H1 (cell line): ENCODE measurements at regions not wholly inside any gene's neighbourhood (a gene's known extent, or its start where the extent isn't known, plus 50 kb on each side); places are given as distances from the start of the nearest gene placed in this dataset.

ENCODE experiments used
- CTCF ChIA-PET: fragments of 300-600 bp; sonication (Branson Sonifier 250); formaldehyde crosslinking; loops from one replicate; lab custom pipeline; 2021; ENCODE audit not compliant: partially characterized antibody; lab: Charles Lee
- POLR2A ChIA-PET: fragments of 300-600 bp; sonication (Branson Sonifier 250); formaldehyde crosslinking; loops from one replicate; lab custom pipeline; 2021; ENCODE audit warnings: inconsistent platforms; ENCODE audit not compliant: partially characterized antibody; lab: Charles Lee
- DNase-seq, 2 experiments: peaks; one replicate each; pipeline versions ENCODE4 v3.0.0 to v3.0.0-alpha.2; 2010 to 2022; ENCODE audit warnings: low spot score in 2 of 2, low read depth in 1 of 2, mixed read lengths in 1 of 2
- FAIRE-seq: peaks from 2 replicates; lab custom pipeline; 2011; peaks lifted over from hg19 to GRCh38; lab: Jason Lieb, UNC
- H2AFZ ChIP-seq: 2 replicates; pipeline ENCODE4 v1.8.1; 2012; ENCODE audit warnings: low read length, inconsistent platforms
- H2AK5ac ChIP-seq: 2 replicates; pipeline ENCODE4 v1.6.1; 2013; ENCODE audit warnings: low read depth, low read length
- H2BK120ac ChIP-seq: replicated peaks from 2 replicates; pipeline ENCODE3; 2013; ENCODE audit warnings: low read depth, low read length, inconsistent platforms
- H2BK12ac ChIP-seq: 2 replicates; pipeline ENCODE4 v1.6.1; 2013; ENCODE audit warnings: low read depth, low read length
- H2BK15ac ChIP-seq: 2 replicates; pipeline ENCODE4 v1.6.1; 2013; ENCODE audit warnings: low read length
- H2BK20ac ChIP-seq: 2 replicates; pipeline ENCODE4 v1.6.1; 2013; ENCODE audit warnings: low read length
- H2BK5ac ChIP-seq: 2 replicates; pipeline ENCODE4 v1.6.1; 2013; ENCODE audit warnings: low read depth, low read length
- H3K14ac ChIP-seq: 2 replicates; pipeline ENCODE4 v1.6.1; 2013; ENCODE audit warnings: inconsistent platforms; ENCODE audit not compliant: insufficient read length
- H3K18ac ChIP-seq: 2 replicates; pipeline ENCODE4 v1.6.1; 2013; ENCODE audit warnings: low read length; ENCODE audit errors: extremely low read depth
- H3K23ac ChIP-seq: 2 replicates; pipeline ENCODE4 v1.6.1; 2013; ENCODE audit warnings: inconsistent platforms; ENCODE audit not compliant: insufficient read length
- H3K23me2 ChIP-seq: 2 replicates; pipeline ENCODE4 v1.6.1; 2013; ENCODE audit warnings: low read depth, low read length
- H3K27ac ChIP-seq: 2 replicates; pipeline ENCODE4 v1.6.1; 2011; ENCODE audit warnings: low read depth, low read length, inconsistent platforms
- H3K27me3 ChIP-seq, 4 experiments: replicated peaks in 1 of 4; 1 replicate in 1 of 4; 2 replicates in 3 of 4; pipeline versions ENCODE4 v1.6.1 to v1.8.1; 2011 to 2013; ENCODE audit warnings: low read length in 3 of 4, mild to moderate bottlenecking in 3 of 4, inconsistent platforms in 2 of 4, mixed read lengths in 2 of 4, moderate library complexity in 1 of 4; ENCODE audit not compliant: control insufficient read depth in 3 of 4, insufficient read depth in 3 of 4; ENCODE audit errors: extremely low read depth in 1 of 4
- H3K36me3 ChIP-seq, 4 experiments: 2 replicates each; pipeline versions ENCODE4 v1.6.1 to v1.8.1; 2011 to 2013; ENCODE audit warnings: mild to moderate bottlenecking in 4 of 4, low read length in 3 of 4, moderate library complexity in 2 of 4, control low read depth in 1 of 4, inconsistent platforms in 1 of 4; ENCODE audit not compliant: insufficient read depth in 4 of 4, control insufficient read depth in 2 of 4
- H3K4ac ChIP-seq: replicated peaks from 2 replicates; pipeline ENCODE3; 2013; ENCODE audit warnings: low read length, low read depth, mixed read lengths, inconsistent platforms; ENCODE audit not compliant: insufficient read length
- H3K4me1 ChIP-seq, 4 experiments: replicated peaks in 1 of 4; 1 replicate in 1 of 4; 2 replicates in 3 of 4; pipeline versions ENCODE4 v1.6.1 to v1.8.1; 2011 to 2013; ENCODE audit warnings: low read length in 3 of 4, inconsistent platforms in 2 of 4, mixed read lengths in 1 of 4; ENCODE audit not compliant: insufficient read depth in 4 of 4, control insufficient read depth in 3 of 4
- H3K4me2 ChIP-seq, 2 experiments: 2 replicates each; pipeline versions ENCODE4 v1.6.1 to v1.8.1; 2011 to 2013; ENCODE audit warnings: low read depth in 2 of 2, low read length in 2 of 2, control low read depth in 1 of 2, inconsistent platforms in 1 of 2, mild to moderate bottlenecking in 1 of 2; ENCODE audit not compliant: insufficient read depth in 1 of 2
- H3K4me3 ChIP-seq, 4 experiments: fragments of 200-600, 300-600 bp in 1 of 4; sonication (generic), shearing (Covaris generic), sonication (Bioruptor Twin) in 1 of 4; 2 replicates each; pipeline versions ENCODE4 v1.5.1 to v1.8.1; 2011 to 2016; ENCODE audit warnings: low read length in 4 of 4, low read depth in 3 of 4, control low read depth in 2 of 4, inconsistent platforms in 2 of 4, mild to moderate bottlenecking in 2 of 4, mixed read lengths in 1 of 4, moderate library complexity in 1 of 4; ENCODE audit not compliant: insufficient read depth in 2 of 4; ENCODE audit errors: extremely low read depth in 1 of 4
- H3K56ac ChIP-seq: replicated peaks from 2 replicates; pipeline ENCODE3; 2013; ENCODE audit warnings: low read depth, mild to moderate bottlenecking, mixed read lengths, low read length, inconsistent platforms; ENCODE audit not compliant: insufficient read length
- H3K79me1 ChIP-seq: 2 replicates; pipeline ENCODE4 v1.6.1; 2013; ENCODE audit warnings: low read depth, low read length, control low read depth
- H3K79me2 ChIP-seq, 2 experiments: 2 replicates each; pipeline versions ENCODE4 v1.6.1 to v1.8.1; 2012 to 2013; ENCODE audit warnings: low read length in 2 of 2, mild to moderate bottlenecking in 2 of 2, inconsistent platforms in 1 of 2; ENCODE audit not compliant: insufficient read depth in 2 of 2, control insufficient read depth in 1 of 2
- H3K9ac ChIP-seq, 4 experiments: replicated peaks in 1 of 4; 1 replicate in 1 of 4; 2 replicates in 3 of 4; pipeline versions ENCODE4 v1.6.1 to v1.8.1; 2011 to 2013; ENCODE audit warnings: low read depth in 3 of 4, low read length in 3 of 4, control low read depth in 2 of 4, mild to moderate bottlenecking in 2 of 4, moderate library complexity in 2 of 4, inconsistent platforms in 1 of 4; ENCODE audit errors: extremely low read depth in 1 of 4
- H3K9me3 ChIP-seq, 2 experiments: 2 replicates each; pipeline versions ENCODE4 v1.6.1 to v1.8.1; 2012 to 2013; ENCODE audit warnings: mild to moderate bottlenecking in 2 of 2, moderate library complexity in 2 of 2, control low read depth in 1 of 2, inconsistent platforms in 1 of 2, low read depth in 1 of 2, low read length in 1 of 2, mixed read lengths in 1 of 2; ENCODE audit not compliant: insufficient read depth in 2 of 2
- H4K20me1 ChIP-seq, 2 experiments: replicated peaks in 1 of 2; 2 replicates each; pipeline versions ENCODE3 to v1.8.1; 2011 to 2013; ENCODE audit warnings: inconsistent platforms in 2 of 2, low read length in 2 of 2, mild to moderate bottlenecking in 1 of 2; ENCODE audit not compliant: insufficient read depth in 2 of 2, control insufficient read depth in 1 of 2
- H4K5ac ChIP-seq: 2 replicates; pipeline ENCODE4 v1.6.1; 2013; ENCODE audit warnings: low read length, low read depth, mixed read lengths, inconsistent platforms; ENCODE audit not compliant: insufficient read length
- H4K8ac ChIP-seq: 2 replicates; pipeline ENCODE4 v1.8.0; 2013; ENCODE audit warnings: mild to moderate bottlenecking, moderate library complexity, low read length, inconsistent platforms; ENCODE audit not compliant: insufficient read depth; ENCODE audit errors: extremely low read depth
- H4K91ac ChIP-seq: replicated peaks from 2 replicates; pipeline ENCODE3; 2013; ENCODE audit warnings: low read length, mixed read lengths, inconsistent platforms; ENCODE audit not compliant: insufficient read length
- ASH2L ChIP-seq: fragments of 200-600, 300-600 bp; sonication (generic); IDR thresholded peaks from one replicate; pipeline ENCODE4 v1.7.1; 2017; ENCODE audit warnings: low read length
- BACH1 ChIP-seq: IDR thresholded peaks from 2 replicates; pipeline ENCODE4 v1.6.1; 2012; ENCODE audit warnings: low read length, improper control_type of control experiment
- CBX5 ChIP-seq: fragments of 300-800, 300-1000 bp; sonication (generic); IDR thresholded peaks from 2 replicates; pipeline ENCODE4 v1.7.1; 2016; ENCODE audit warnings: antibody characterized with exemption, low read length, low read depth
- GTF2F1 ChIP-seq: IDR thresholded peaks from 2 replicates; pipeline ENCODE4 v1.6.1; 2012; ENCODE audit warnings: low read depth, low read length, improper control_type of control experiment, borderline replicate concordance
- HDAC2 ChIP-seq, 2 experiments: fragments of 300-600 bp in 1 of 2; sonication (generic) in 1 of 2; IDR thresholded peaks; 2 replicates each; pipeline ENCODE4 v1.6.1; 2011 to 2012; ENCODE audit warnings: low read depth in 2 of 2, low read length in 2 of 2, mild to moderate bottlenecking in 2 of 2, moderate library complexity in 2 of 2, borderline replicate concordance in 1 of 2, inconsistent platforms in 1 of 2
- KDM4A ChIP-seq: IDR thresholded peaks from one replicate; pipeline ENCODE4 v1.7.1; 2012; ENCODE audit warnings: low read depth, mild to moderate bottlenecking, moderate library complexity, low read length, inconsistent platforms; ENCODE audit not compliant: severe bottlenecking
- MAFK ChIP-seq: IDR thresholded peaks from 2 replicates; pipeline ENCODE4 v1.6.1; 2012; ENCODE audit warnings: low read depth, mild to moderate bottlenecking, improper control_type of control experiment, low read length
- NANOG ChIP-seq: IDR thresholded peaks from 2 replicates; pipeline ENCODE4 v1.6.1; 2011; ENCODE audit warnings: low read length, low read depth, mild to moderate bottlenecking, inconsistent platforms; ENCODE audit not compliant: insufficient read depth, poor library complexity, severe bottlenecking
- POLR2AphosphoS5 ChIP-seq: IDR thresholded peaks from 2 replicates; pipeline ENCODE4 v1.6.1; 2011; ENCODE audit warnings: low read depth, low read length
- POU5F1 ChIP-seq: IDR thresholded peaks from 2 replicates; pipeline ENCODE4 v1.6.1; 2011; ENCODE audit warnings: low read depth, mild to moderate bottlenecking, low read length, moderate library complexity
- SIX5 ChIP-seq: IDR thresholded peaks from 2 replicates; pipeline ENCODE4 v1.6.1; 2011; ENCODE audit warnings: mild to moderate bottlenecking, low read depth, low read length
- SP4 ChIP-seq: IDR thresholded peaks from 2 replicates; pipeline ENCODE4 v1.6.1; 2012; ENCODE audit warnings: low read length, inconsistent platforms
- SRF ChIP-seq: IDR thresholded peaks from 2 replicates; pipeline ENCODE4 v1.6.1; 2011; ENCODE audit warnings: mild to moderate bottlenecking, low read depth, low read length, moderate library complexity
- SUZ12 ChIP-seq: fragments of 200-600 bp; sonication (generic); IDR thresholded peaks from 2 replicates; pipeline ENCODE4 v1.6.1; 2012; ENCODE audit warnings: mild to moderate bottlenecking, inconsistent platforms, low read length, moderate library complexity, mixed read lengths
- WGBS, 2 experiments: shearing (Covaris generic) in 1 of 2; methylation state at CpG; one replicate each; pipeline versions ENCODE4 v1.1.6 to v1.1.7; 2013 to 2015; ENCODE audit warnings: low lambda C conversion rate in 2 of 2, mixed read lengths in 2 of 2, inconsistent platforms in 1 of 2, low coverage in 1 of 2, missing lambda C conversion rate in 1 of 2; ENCODE audit not compliant: insufficient replicate concordance in 2 of 2, insufficient coverage in 1 of 2, insufficient read length in 1 of 2; ENCODE audit errors: extremely low coverage in 1 of 2, missing lambda C conversion rate in 1 of 2; 5-methylcytosine and 5-hydroxymethylcytosine counted together
- TF ChIP-seq, protein P1 (sequence below): IDR thresholded peaks from 2 replicates; pipeline ENCODE4 v1.6.1; 2011; ENCODE audit warnings: low read length, improper control_type of control experiment

DNA sequence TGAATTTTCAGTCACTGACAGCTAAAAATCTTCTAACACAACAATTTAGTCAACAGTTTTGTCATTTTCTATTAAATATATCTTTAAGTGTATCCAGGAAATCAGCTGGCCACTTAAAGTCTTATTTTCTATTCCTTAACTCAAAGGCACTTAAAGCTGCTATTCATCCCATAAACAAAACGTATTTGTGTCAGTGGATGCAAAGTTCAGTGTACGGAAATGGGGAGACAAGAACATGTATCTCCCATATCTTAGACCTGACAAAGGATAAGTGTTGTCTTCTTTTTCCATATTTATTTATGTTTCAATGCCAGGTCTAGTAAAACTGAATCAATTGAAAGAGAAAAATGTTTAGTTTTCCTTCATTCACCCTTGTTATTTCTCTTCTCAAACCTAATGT is 409.8 kb upstream of the KLHL1 start:
- H4K5ac ChIP-seq = no peak overlapping the region
- POLR2A ChIA-PET = no interaction called here
- TF ChIP-seq HDAC2 (IDR thresholded peaks at IDR 0.05; ENCODE audit: borderline replicate concordance in 1 of 2, low read depth in 2 of 2, low read length in 2 of 2) (no peak), SUZ12 (no peak), SRF (no peak), CBX5 (no peak), SP4 (no peak), POU5F1 (no peak), KDM4A (no peak), NANOG (no peak), ASH2L (no peak), POLR2AphosphoS5 (no peak), GTF2F1 (no peak), MAFK (no peak), SIX5 (no peak), BACH1 (no peak)
- TF ChIP-seq, protein P1, sequence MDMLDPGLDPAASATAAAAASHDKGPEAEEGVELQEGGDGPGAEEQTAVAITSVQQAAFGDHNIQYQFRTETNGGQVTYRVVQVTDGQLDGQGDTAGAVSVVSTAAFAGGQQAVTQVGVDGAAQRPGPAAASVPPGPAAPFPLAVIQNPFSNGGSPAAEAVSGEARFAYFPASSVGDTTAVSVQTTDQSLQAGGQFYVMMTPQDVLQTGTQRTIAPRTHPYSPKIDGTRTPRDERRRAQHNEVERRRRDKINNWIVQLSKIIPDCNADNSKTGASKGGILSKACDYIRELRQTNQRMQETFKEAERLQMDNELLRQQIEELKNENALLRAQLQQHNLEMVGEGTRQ = no peak

More for the DNA sequence above, 409.8 kb upstream of the KLHL1 start:
- Histone ChIP-seq H2AK5ac (no peak overlapping the region), H2BK5ac (no peak overlapping the region), H3K4ac (no peak overlapping the region), H3K27ac (no peak overlapping the region), H2BK15ac (no peak overlapping the region), H3K4me2 (no peak overlapping the region), H2BK12ac (no peak overlapping the region), H4K20me1 (no peaks in the 10 kb centered on the region), H2BK120ac (no peak overlapping the region), H3K9me3 (no peaks in the 10 kb centered on the region), H4K91ac (no peak overlapping the region), H4K8ac (no peak overlapping the region), H3K79me1 (no peaks in the 10 kb centered on the region), H3K4me1 (no peaks in the 10 kb centered on the region), H2BK20ac (no peak overlapping the region), H3K27me3 (no peaks in the 10 kb centered on the region), H3K23ac (no peak overlapping the region), H3K14ac (no peak overlapping the region), H2AFZ (no peak overlapping the region), H3K79me2 (no peaks in the 10 kb centered on the region), H3K9ac (no peak overlapping the region), H3K56ac (no peak overlapping the region), H3K23me2 (no peaks in the 10 kb centered on the region), H3K18ac (no peak overlapping the region), H3K36me3 (no peaks in the 10 kb centered on the region), H3K4me3 (no peak overlapping the region)
- WGBS, 2 experiments = 94% methylated on average over 2 of the region's 2 CpGs; no CpG with 5 or more reads in 1 of the 2 experiments
- DNase-seq (no peak), FAIRE-seq (no peak)
- CTCF ChIA-PET = no interaction called here
